MCF 10A (cell line): ENCODE measurements at regions not wholly inside any gene's neighbourhood (a gene's known extent, or its start where the extent isn't known, plus 50 kb on each side); places are given as distances from the start of the nearest gene placed in this dataset.

ENCODE experiments used
- BruUV-seq: library from RNA; stranded (reverse); fragments of 400-500 nt; replicated peaks from 2 replicates; lab custom pipeline; 2021; lab: Mats Ljungman, UMichigan
- CTCF ChIA-PET: fragments of 300-600 bp; sonication (Branson Sonifier 250); formaldehyde crosslinking; extraction: SDS; loops from one replicate; lab custom pipeline; 2021; ENCODE audit warnings: antibody characterized with exemption, inconsistent platforms; lab: Yijun Ruan, JAX
- POLR2A ChIA-PET: fragments of 300-600, 350-650 bp; sonication (Branson Sonifier 250); formaldehyde crosslinking; extraction: SDS; loops from one replicate; lab custom pipeline; 2020; ENCODE audit warnings: antibody characterized with exemption, inconsistent platforms; lab: Yijun Ruan, JAX
- DNase-seq: peaks from one replicate; pipeline ENCODE4 v3.0.0-alpha.2; 2018; ENCODE audit not compliant: unreplicated experiment
- H3K27ac Mint-ChIP-seq: one replicate; pipeline ENCODE4 v1.8.0; 2022; ENCODE audit warnings: mild to moderate bottlenecking, low read depth, mixed read lengths; ENCODE audit not compliant: unreplicated experiment
- H3K27me3 Mint-ChIP-seq: one replicate; pipeline ENCODE4 v1.8.0; 2022; ENCODE audit warnings: mixed read lengths; ENCODE audit not compliant: insufficient read depth, unreplicated experiment
- H3K36me3 Mint-ChIP-seq: one replicate; pipeline ENCODE4 v1.8.0; 2022; ENCODE audit warnings: mild to moderate bottlenecking, moderate library complexity, mixed read lengths; ENCODE audit not compliant: insufficient read depth, unreplicated experiment
- H3K4me1 Mint-ChIP-seq: one replicate; pipeline ENCODE4 v1.8.0; 2022; ENCODE audit warnings: mixed read lengths; ENCODE audit not compliant: insufficient read depth, unreplicated experiment
- H3K4me3 Mint-ChIP-seq: one replicate; pipeline ENCODE4 v1.8.0; 2022; ENCODE audit warnings: mild to moderate bottlenecking, moderate library complexity, mixed read lengths; ENCODE audit not compliant: unreplicated experiment
- H3K9me3 Mint-ChIP-seq: one replicate; pipeline ENCODE4 v1.8.0; 2022; ENCODE audit warnings: mixed read lengths; ENCODE audit not compliant: unreplicated experiment
- intact Hi-C: fragments of 100-400 bp; cut with micrococcal nuclease; formaldehyde crosslinking; loops from 2 replicates; pipeline ENCODE4 v1.14.1; 2022
- TF ChIP-seq, protein P1 (sequence below): fragments of 200-600 bp; IDR thresholded peaks from one replicate; pipeline ENCODE4 v1.8.0; 2022; ENCODE audit warnings: antibody characterized with exemption, mild to moderate bottlenecking; ENCODE audit not compliant: unreplicated experiment

DNA sequence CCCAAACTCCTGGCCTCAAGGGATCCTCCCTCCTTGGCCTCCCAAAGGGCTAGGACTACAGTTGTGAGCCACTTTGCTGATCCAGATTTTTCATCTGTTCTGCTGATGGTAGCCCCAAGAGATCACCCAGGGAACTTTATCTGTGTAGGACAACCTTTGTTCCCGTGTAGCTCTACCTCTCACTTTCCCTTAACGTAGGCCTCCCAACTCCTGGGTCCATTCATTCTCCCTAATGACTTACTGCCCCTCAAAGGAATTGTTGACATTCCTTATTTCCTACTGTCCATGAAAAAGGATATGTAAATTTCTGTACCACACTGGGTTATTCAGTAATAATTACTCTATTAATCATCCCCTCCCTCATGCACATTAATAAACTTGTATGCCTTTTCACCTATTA, 51.0 kb upstream of the PHF24 start:
- H3K4me1 Mint-ChIP-seq: no peaks in the 10 kb centered on the region

DNA sequence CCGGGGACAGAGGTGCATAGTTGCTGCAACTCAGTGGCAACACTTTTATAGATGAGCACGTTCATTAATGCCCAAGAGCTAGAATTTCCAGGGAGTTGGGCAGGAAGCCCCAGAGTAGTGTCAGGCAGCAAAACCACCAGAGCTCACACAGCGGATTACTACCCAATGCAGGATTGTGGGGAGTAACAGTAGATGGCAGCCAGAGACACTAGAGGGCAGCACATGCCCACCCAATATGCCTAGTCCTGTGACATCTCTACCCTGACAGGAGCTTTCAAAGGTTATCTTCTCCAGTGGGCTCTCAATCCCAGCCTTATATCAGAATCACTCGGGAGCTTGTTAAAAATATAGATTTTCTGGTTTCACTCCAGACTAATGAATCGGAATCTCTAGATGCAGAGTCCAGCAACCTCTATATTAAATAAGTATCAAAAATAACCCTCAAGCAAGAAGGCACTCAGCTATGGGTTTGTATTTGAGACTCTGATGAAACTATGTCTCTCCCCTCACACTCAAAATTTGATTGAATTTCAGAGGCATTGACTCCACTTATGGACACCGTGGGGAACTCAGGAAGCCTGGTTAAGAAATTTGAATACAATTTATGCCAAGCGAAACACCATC, 58.4 kb upstream of the PHF24 start:
- Mint-ChIP-seq H3K36me3 (no peaks in the 10 kb centered on the region), H3K9me3 (no peaks in the 10 kb centered on the region), H3K27me3 (peaks cover 82% of the 10 kb centered on the region), H3K4me3 (no peak overlapping the region), H3K4me1 (no peaks in the 10 kb centered on the region), H3K27ac (no peak overlapping the region)
- ChIA-PET CTCF (interaction anchor here (0.6 to 4.7 kb wide), 55 partner anchors 8 to 848 kb away, joined by 3 to 76 read pairs (median 5); partner anchors contain the start of genes ARID3C, DNAJB5, FANCG and GALT), POLR2A (interaction anchor here (0.6 to 1.9 kb wide), 11 partner anchors 85 to 590 kb away, joined by 3 to 10 read pairs (median 4); partner anchors contain the start of genes DNAJB5, FANCG, PIGO and RUSC2)
- no TSS peak for BruUV-seq
- TF ChIP-seq, protein P1, sequence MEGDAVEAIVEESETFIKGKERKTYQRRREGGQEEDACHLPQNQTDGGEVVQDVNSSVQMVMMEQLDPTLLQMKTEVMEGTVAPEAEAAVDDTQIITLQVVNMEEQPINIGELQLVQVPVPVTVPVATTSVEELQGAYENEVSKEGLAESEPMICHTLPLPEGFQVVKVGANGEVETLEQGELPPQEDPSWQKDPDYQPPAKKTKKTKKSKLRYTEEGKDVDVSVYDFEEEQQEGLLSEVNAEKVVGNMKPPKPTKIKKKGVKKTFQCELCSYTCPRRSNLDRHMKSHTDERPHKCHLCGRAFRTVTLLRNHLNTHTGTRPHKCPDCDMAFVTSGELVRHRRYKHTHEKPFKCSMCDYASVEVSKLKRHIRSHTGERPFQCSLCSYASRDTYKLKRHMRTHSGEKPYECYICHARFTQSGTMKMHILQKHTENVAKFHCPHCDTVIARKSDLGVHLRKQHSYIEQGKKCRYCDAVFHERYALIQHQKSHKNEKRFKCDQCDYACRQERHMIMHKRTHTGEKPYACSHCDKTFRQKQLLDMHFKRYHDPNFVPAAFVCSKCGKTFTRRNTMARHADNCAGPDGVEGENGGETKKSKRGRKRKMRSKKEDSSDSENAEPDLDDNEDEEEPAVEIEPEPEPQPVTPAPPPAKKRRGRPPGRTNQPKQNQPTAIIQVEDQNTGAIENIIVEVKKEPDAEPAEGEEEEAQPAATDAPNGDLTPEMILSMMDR: peak; percentile 83
- intact Hi-C loops: loop anchor here (1.0 to 10.0 kb wide), 9 partner anchors 86 to 655 kb away; partner anchors contain the start of gene PIGO
- peak; percentile 85 for DNase-seq

More for the DNA sequence above, 51.0 kb upstream of the PHF24 start:
- Mint-ChIP-seq H3K4me3 (no peak overlapping the region), H3K36me3 (no peaks in the 10 kb centered on the region), H3K27ac (no peak overlapping the region), H3K27me3 (peaks cover 94% of the 10 kb centered on the region), H3K9me3 (no peaks in the 10 kb centered on the region)
- ChIA-PET CTCF (no interaction called here), POLR2A (no interaction called here)
- intact Hi-C loops: no loop called here
- DNase-seq: no peak
- TF ChIP-seq, protein P1: no peak
- no TSS peak for BruUV-seq

DNA sequence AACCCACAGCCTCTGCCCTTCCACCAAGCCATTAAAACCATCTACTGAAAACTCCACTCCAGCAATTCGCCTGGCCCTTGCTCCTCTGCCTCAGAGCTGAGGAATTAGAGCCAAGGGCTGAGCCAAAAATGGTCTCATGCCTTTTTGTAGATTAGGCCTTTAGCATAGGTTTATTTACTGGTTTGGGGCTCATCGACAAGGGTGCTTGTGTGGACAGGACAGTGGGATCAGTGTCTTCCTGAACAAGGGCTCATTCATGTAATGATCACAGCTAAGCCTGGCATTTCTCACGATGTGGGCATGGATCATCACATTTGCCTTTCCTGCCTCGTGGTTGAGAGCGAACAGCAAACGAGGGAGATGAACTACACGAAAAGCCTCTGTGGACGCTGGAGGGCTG, 59.2 kb upstream of the PHF24 start:
- intact Hi-C loops: loop anchor here (1.0 to 10.0 kb wide), 8 partner anchors 86 to 656 kb away; partner anchors contain the start of gene PIGO
- ChIA-PET CTCF (interaction anchor here (0.7 to 4.7 kb wide), 40 partner anchors 10 to 956 kb away, joined by 3 to 76 read pairs (median 6); partner anchors contain the start of genes DNAJB5, FANCG, GALT and PIGO), POLR2A (interaction anchor here (1.0 to 1.9 kb wide), 6 partner anchors 86 to 198 kb away, joined by 3 to 10 read pairs (median 6); partner anchors contain the start of genes DNAJB5 and PIGO)
- Mint-ChIP-seq H3K4me1 (no peaks in the 10 kb centered on the region), H3K4me3 (no peak overlapping the region), H3K27ac (no peak overlapping the region), H3K27me3 (peaks cover 82% of the 10 kb centered on the region), H3K9me3 (no peaks in the 10 kb centered on the region), H3K36me3 (no peaks in the 10 kb centered on the region)
- no peak for DNase-seq
- no TSS peak for BruUV-seq
- TF ChIP-seq, protein P1: no peak

DNA sequence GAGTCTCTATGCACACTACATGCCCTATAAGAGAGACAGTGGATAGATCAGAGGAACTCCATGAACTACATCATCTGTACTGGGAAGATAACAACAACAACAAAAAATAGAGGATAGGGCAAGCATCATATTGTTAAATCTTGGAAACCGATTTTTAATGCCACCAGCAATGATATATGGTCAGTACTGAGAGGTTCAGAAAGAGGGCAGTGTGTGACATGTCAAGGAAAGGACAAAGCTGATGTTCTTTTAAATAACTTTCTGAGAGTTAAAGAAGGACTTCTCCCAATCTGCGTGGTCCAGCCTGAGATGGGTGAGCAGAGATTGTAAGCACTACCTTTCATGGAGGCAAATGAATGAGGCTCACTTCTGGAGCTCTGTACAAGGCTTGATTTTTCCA, 62.0 kb upstream of the PHF24 start:
- H3K4me3 Mint-ChIP-seq: no peak overlapping the region
- no peaks in the 10 kb centered on the region for H3K4me1 Mint-ChIP-seq
- TF ChIP-seq, protein P1: peak; percentile 9
- H3K9me3 Mint-ChIP-seq: no peaks in the 10 kb centered on the region
- H3K27ac Mint-ChIP-seq: no peak overlapping the region
- CTCF ChIA-PET: interaction anchor here (0.7 to 4.7 kb wide), 3 partner anchors 12 to 580 kb away, joined by 3 to 76 read pairs (median 4); no protein-coding TSS in a partner anchor
- POLR2A ChIA-PET: no interaction called here
- peaks cover 87% of the 10 kb centered on the region for H3K27me3 Mint-ChIP-seq
- no peaks in the 10 kb centered on the region for H3K36me3 Mint-ChIP-seq
- BruUV-seq: no TSS peak
- intact Hi-C loops: loop anchor here (10.0 kb wide), 2 partner anchors 131 to 659 kb away; no protein-coding TSS in a partner anchor
- peak; percentile 4 for DNase-seq
